ENCODE measurements at regions not wholly inside any gene's neighbourhood (a gene's known extent, or its start where the extent isn't known, plus 50 kb on each side); places are given as distances from the start of the nearest gene placed in this dataset.

DNA sequence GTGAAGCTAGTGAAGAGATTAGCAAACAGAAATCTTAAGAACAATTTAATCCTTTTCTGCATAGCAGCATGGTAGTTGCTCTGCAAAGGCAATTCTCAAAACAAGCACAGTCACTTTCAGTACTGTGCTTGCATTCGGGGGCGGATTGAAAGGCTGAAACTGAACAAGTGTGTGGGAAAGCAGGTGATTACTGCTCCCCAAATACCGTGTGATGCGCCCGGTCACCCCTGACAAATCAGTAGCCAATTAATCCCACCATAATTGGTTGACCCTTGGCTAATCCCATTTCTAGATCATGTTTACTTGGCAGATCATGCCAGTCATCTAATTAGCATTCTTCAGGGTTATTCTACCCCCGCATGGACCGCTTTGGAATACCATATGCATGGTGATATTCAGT lies 76.5 kb upstream of the ADRB1 start:
- WGBS, 3 donors = 69 to 80% (median 75%) methylated on average over 7 of the region's 7 CpGs
- Histone ChIP-seq H3K27me3 (ENCODE audit: insufficient read depth in 3 of 3, low read length in 2 of 3) (no peaks in the 10 kb centered on the region), H3K9me3 (no peaks in the 10 kb centered on the region), H3K4me1 (no peaks in the 10 kb centered on the region), H3K4me3 (no peak overlapping the region), H3K36me3 (ENCODE audit: insufficient read depth in 1 of 2, low read depth in 1 of 2) (no peaks in the 10 kb centered on the region), H3K27ac (no peak overlapping the region)
- TF ChIP-seq, protein P1, sequence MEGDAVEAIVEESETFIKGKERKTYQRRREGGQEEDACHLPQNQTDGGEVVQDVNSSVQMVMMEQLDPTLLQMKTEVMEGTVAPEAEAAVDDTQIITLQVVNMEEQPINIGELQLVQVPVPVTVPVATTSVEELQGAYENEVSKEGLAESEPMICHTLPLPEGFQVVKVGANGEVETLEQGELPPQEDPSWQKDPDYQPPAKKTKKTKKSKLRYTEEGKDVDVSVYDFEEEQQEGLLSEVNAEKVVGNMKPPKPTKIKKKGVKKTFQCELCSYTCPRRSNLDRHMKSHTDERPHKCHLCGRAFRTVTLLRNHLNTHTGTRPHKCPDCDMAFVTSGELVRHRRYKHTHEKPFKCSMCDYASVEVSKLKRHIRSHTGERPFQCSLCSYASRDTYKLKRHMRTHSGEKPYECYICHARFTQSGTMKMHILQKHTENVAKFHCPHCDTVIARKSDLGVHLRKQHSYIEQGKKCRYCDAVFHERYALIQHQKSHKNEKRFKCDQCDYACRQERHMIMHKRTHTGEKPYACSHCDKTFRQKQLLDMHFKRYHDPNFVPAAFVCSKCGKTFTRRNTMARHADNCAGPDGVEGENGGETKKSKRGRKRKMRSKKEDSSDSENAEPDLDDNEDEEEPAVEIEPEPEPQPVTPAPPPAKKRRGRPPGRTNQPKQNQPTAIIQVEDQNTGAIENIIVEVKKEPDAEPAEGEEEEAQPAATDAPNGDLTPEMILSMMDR (IDR thresholded peaks at IDR 0.05) = no peak
- intact Hi-C loops (cut with DNase I) = no loop called here
- DNase-seq = no peak
- ATAC-seq = no peak

DNA sequence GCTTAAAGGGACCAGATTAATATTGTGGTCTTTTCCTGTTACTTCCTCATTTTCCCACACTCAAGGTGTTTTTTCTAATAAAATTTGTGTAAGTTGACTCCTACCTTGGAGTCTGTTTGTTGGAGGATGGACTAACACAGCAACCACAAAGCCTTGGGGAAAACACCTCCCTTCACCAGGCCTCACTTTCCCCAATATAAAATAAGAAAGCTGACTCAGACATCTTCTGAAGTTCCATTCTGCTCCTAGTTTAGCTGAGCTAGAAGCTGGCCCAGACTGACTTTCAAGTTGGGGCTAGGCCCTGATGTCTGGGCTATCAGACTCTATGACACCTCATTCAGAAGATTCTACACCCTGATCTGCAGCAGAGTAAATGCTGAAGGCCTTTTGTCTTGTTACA lies 73.0 kb upstream of the ADRB1 start:
- ATAC-seq (no peak), DNase-seq (no peak)
- H3K9me3 ChIP-seq = no peaks in the 10 kb centered on the region
- H3K4me1 ChIP-seq = no peaks in the 10 kb centered on the region
- TF ChIP-seq, protein P1 (IDR thresholded peaks at IDR 0.05) = no peak
- no peak overlapping the region for H3K27ac ChIP-seq
- intact Hi-C loops (cut with DNase I) = no loop called here
- H3K36me3 ChIP-seq (ENCODE audit: insufficient read depth in 1 of 2, low read depth in 1 of 2) = no peaks in the 10 kb centered on the region
- H3K27me3 ChIP-seq (ENCODE audit: insufficient read depth in 3 of 3, low read length in 2 of 3) = peaks cover 0 to 3% (median 0%) of the 10 kb centered on the region in 3 donors
- no peak overlapping the region for H3K4me3 ChIP-seq

DNA sequence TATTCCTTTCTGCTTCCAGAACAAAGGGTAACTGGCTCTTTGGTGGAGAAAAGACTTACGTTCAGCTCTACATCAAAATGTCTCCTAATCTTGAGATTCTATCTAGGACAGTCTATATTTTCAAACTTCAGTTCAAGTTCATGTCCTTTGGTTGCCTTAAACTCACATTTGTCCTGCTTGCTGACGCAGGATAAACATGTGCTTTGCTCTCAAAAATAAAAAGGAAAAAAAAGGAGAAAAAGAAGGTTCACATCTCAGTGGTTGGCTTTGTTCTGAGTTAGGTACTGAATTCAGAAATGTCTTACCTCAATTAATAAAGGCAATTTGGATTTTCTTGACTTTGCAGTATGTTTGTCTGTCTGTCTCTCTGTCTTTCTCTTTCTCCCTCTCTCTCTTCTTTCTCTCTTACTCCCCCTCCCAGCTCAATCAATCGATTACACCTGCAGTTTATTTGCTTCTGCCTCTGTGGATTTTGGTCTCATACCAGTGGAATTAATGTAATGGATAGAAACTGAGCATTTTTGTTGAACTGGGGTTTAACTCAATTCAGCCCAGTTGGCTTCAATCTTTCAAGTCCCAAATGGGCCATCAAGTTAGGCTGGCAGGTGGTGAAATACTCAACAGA lies 72.2 kb upstream of the ADRB1 start:
- Histone ChIP-seq H3K4me1 (no peaks in the 10 kb centered on the region), H3K27ac (no peak overlapping the region), H3K4me3 (no peak overlapping the region), H3K27me3 (ENCODE audit: insufficient read depth in 3 of 3, low read length in 2 of 3) (peaks cover 0 to 3% (median 0%) of the 10 kb centered on the region in 3 donors), H3K36me3 (ENCODE audit: insufficient read depth in 1 of 2, low read depth in 1 of 2) (no peaks in the 10 kb centered on the region), H3K9me3 (no peaks in the 10 kb centered on the region)
- TF ChIP-seq, protein P1 (IDR thresholded peaks at IDR 0.05) = no peak
- no peak for ATAC-seq
- WGBS, 3 donors = 90 to 91% (median 90%) methylated on average over 3 of the region's 3 CpGs
- intact Hi-C loops (cut with DNase I) = no loop called here
- no peak for DNase-seq

DNA sequence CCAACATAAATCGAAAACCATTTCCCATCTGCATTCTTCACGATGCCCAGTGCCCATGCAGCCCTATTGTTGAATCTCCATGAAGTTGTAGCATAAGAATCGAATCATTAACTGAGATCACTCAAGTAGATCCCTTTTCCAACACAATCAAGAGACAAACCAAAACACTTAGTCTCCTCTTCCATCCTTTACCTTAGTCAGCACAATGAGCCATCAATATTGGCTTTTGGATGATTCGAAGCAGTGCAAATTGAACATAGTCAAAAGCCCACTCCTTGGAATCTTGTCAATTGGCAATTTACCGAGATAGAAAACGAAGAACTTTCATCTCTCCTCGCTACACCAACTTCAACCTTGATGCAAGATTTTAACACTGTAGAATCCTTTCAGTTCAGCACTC lies 66.5 kb upstream of the ADRB1 start:
- 91 to 95% (median 94%) methylated on average over 7 of the region's 7 CpGs for WGBS, 3 donors
- TF ChIP-seq, protein P1 (IDR thresholded peaks at IDR 0.05) = no peak
- H3K27ac ChIP-seq = no peak overlapping the region
- H3K27me3 ChIP-seq (ENCODE audit: insufficient read depth in 3 of 3, low read length in 2 of 3) = peaks cover 0 to 3% (median 0%) of the 10 kb centered on the region in 3 donors
- no peaks in the 10 kb centered on the region for H3K36me3 ChIP-seq (ENCODE audit: insufficient read depth in 1 of 2, low read depth in 1 of 2)
- H3K4me3 ChIP-seq = no peak overlapping the region
- ATAC-seq (no peak), DNase-seq (no peak)
- H3K9me3 ChIP-seq = no peaks in the 10 kb centered on the region
- H3K4me1 ChIP-seq = no peaks in the 10 kb centered on the region
- intact Hi-C loops (cut with DNase I) = no loop called here

DNA sequence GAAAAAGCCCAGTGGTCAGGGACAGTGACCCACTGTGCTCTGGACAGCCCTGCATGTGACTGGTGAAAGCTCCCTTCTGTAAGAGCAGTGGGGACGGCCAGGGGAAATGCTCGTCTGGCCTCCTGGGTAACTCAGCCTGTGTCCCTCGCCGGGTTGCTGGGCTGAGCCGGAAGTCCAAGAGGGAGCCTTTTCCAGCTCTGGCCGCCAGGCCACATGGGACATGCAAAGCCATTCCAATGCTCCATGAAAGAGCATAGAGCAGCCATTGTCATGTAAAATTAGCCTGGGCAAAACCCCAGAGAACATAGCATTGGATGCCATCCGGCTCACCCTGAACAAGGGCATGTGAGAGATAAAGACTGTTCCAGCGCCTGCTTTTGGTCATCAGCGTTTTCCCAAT lies 64.9 kb upstream of the ADRB1 start:
- ATAC-seq = no peak
- Histone ChIP-seq H3K27me3 (ENCODE audit: insufficient read depth in 3 of 3, low read length in 2 of 3) (no peaks in the 10 kb centered on the region), H3K27ac (no peak overlapping the region), H3K9me3 (no peaks in the 10 kb centered on the region), H3K4me1 (no peaks in the 10 kb centered on the region), H3K36me3 (ENCODE audit: insufficient read depth in 1 of 2, low read depth in 1 of 2) (no peaks in the 10 kb centered on the region), H3K4me3 (no peak overlapping the region)
- DNase-seq = no peak
- TF ChIP-seq, protein P1 (IDR thresholded peaks at IDR 0.05) = no peak
- intact Hi-C loops (cut with DNase I) = no loop called here
- WGBS, 3 donors = 44 to 72% (median 55%) methylated on average over 9 of the region's 9 CpGs

Data from psoas muscle (tissue), 7 donors.